ENCODE measurements at regions not wholly inside any gene's neighbourhood (a gene's known extent, or its start where the extent isn't known, plus 50 kb on each side); places are given as distances from the start of the nearest gene placed in this dataset.

DNA sequence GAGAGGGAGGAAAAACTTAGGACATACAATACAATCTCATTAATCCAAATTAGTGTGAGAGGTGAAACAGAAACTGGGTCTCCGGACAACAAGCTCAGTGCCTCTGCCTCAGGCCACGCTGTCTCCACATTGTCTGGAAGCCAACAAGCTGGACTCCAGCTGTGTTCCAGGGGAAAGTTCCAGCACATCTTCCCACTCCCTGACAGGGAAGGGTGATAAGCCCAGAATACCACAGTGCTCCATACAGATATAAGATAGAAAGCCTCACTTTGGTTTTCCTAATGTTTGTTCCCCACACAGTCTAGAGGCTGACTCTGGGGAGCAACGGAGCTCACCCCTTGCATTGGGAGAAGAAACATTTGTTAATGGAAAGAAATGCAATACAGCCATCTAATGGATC, 117.1 kb upstream of the SPTLC3 start:
- dilution Hi-C loops (cut with MboI; ENCODE audit: extremely low pct_ligation_motif_present, low sequenced_read_pairs) = no loop called here
- Histone ChIP-seq H3K4me1 (ENCODE audit: control insufficient read depth, extremely low read depth, insufficient read depth, low read length) (no peaks in the 10 kb centered on the region), H3K36me3 (ENCODE audit: control insufficient read depth in 2 of 2, extremely low read depth in 1 of 2, insufficient read depth in 2 of 2, low read length in 2 of 2) (no peaks in the 10 kb centered on the region), H3K4me3 (ENCODE audit: control insufficient read depth in 2 of 3, extremely low read depth in 1 of 3, insufficient read depth in 2 of 3, low read depth in 1 of 3, low read length in 3 of 3) (no peak overlapping the region), H3K27me3 (ENCODE audit: control insufficient read depth, extremely low read depth, insufficient read depth, low read length) (peaks cover 23% of the 10 kb centered on the region), H3K9me3 (ENCODE audit: control insufficient read depth, low read depth, low read length) (no peaks in the 10 kb centered on the region), H2AFZ (ENCODE audit: control insufficient read depth, low read length) (no peak overlapping the region), H3K4me2 (ENCODE audit: control insufficient read depth, extremely low read depth, insufficient read depth, low read depth, low read length) (no peak overlapping the region), H3K9me1 (ENCODE audit: control insufficient read depth, extremely low read depth, insufficient read depth, low read length) (no peaks in the 10 kb centered on the region), H3K27ac (ENCODE audit: control insufficient read depth, insufficient read depth, low read length) (no peak overlapping the region), H3K9ac (ENCODE audit: control insufficient read depth, extremely low read depth, insufficient read depth, low read length) (no peak overlapping the region), H3K79me2 (ENCODE audit: control insufficient read depth, insufficient read depth, low read length) (no peaks in the 10 kb centered on the region), H4K20me1 (ENCODE audit: control insufficient read depth, extremely low read depth, insufficient read depth, low read length) (no peaks in the 10 kb centered on the region)
- TF ChIP-seq CTCF (optimal IDR thresholded peaks at IDR 0.05 in 1 of 3, IDR thresholded peaks at IDR 0.05 in 1 of 3, conservative IDR thresholded peaks at IDR 0.05 in 1 of 3; ENCODE audit: extremely low read depth in 1 of 3, insufficient read depth in 2 of 3, low read length in 3 of 3) = no peak
- TF ChIP-seq EZH2 (IDR thresholded peaks at IDR 0.05; ENCODE audit: low read length) = no peak
- FAIRE-seq (no peak), DNase-seq (ENCODE audit: low read depth, low spot score) (no peak)

DNA sequence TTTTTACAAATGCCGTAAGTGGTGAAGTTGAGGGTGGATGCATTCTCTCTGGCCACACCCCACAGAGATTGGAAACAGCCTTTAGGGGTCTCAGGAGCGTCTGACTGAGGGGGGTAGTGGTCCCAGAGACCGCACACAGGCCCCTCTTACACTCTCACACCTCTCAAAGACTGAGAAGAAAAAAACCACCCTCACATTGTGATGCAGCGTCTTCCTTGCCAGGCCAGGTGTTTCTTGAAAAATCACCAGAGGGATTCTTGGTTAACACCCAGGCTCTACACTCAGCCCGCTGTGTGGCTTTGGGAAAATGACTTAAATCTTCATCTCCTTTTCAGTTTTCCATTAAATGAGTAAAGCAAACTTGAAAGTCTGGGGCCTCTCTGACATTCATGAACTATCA, 115.8 kb upstream of the SPTLC3 start:
- H3K9ac ChIP-seq (ENCODE audit: control insufficient read depth, extremely low read depth, insufficient read depth, low read length) = no peak overlapping the region
- no peaks in the 10 kb centered on the region for H3K79me2 ChIP-seq (ENCODE audit: control insufficient read depth, insufficient read depth, low read length)
- DNase-seq (ENCODE audit: low read depth, low spot score) (no peak), FAIRE-seq (no peak)
- dilution Hi-C loops (cut with MboI; ENCODE audit: extremely low pct_ligation_motif_present, low sequenced_read_pairs) = no loop called here
- H3K27ac ChIP-seq (ENCODE audit: control insufficient read depth, insufficient read depth, low read length) = no peak overlapping the region
- no peak overlapping the region for H3K4me2 ChIP-seq (ENCODE audit: control insufficient read depth, extremely low read depth, insufficient read depth, low read depth, low read length)
- H4K20me1 ChIP-seq (ENCODE audit: control insufficient read depth, extremely low read depth, insufficient read depth, low read length) = no peaks in the 10 kb centered on the region
- H2AFZ ChIP-seq (ENCODE audit: control insufficient read depth, low read length) = no peak overlapping the region
- peaks cover 23% of the 10 kb centered on the region for H3K27me3 ChIP-seq (ENCODE audit: control insufficient read depth, extremely low read depth, insufficient read depth, low read length)
- no peaks in the 10 kb centered on the region for H3K9me1 ChIP-seq (ENCODE audit: control insufficient read depth, extremely low read depth, insufficient read depth, low read length)
- no peaks in the 10 kb centered on the region for H3K4me1 ChIP-seq (ENCODE audit: control insufficient read depth, extremely low read depth, insufficient read depth, low read length)
- no peak overlapping the region for H3K4me3 ChIP-seq (ENCODE audit: control insufficient read depth in 2 of 3, extremely low read depth in 1 of 3, insufficient read depth in 2 of 3, low read depth in 1 of 3, low read length in 3 of 3)
- H3K36me3 ChIP-seq (ENCODE audit: control insufficient read depth in 2 of 2, extremely low read depth in 1 of 2, insufficient read depth in 2 of 2, low read length in 2 of 2) = no peaks in the 10 kb centered on the region
- no peaks in the 10 kb centered on the region for H3K9me3 ChIP-seq (ENCODE audit: control insufficient read depth, low read depth, low read length)
- TF ChIP-seq CTCF (optimal IDR thresholded peaks at IDR 0.05 in 1 of 3, IDR thresholded peaks at IDR 0.05 in 1 of 3, conservative IDR thresholded peaks at IDR 0.05 in 1 of 3; ENCODE audit: extremely low read depth in 1 of 3, insufficient read depth in 2 of 3, low read length in 3 of 3) (no peak), EZH2 (IDR thresholded peaks at IDR 0.05; ENCODE audit: low read length) (no peak)
